IMR-90 (cell line): ENCODE measurements at regions not wholly inside any gene's neighbourhood (a gene's known extent, or its start where the extent isn't known, plus 50 kb on each side); places are given as distances from the start of the nearest gene placed in this dataset.

ENCODE experiments used
- CEBPB ChIP-seq: IDR thresholded peaks from 2 replicates; pipeline ENCODE4 v1.6.1; 2012; ENCODE audit warnings: low read depth, low read length, improper control_type of control experiment
- CTCF ChIP-seq: conservative IDR thresholded peaks from 2 replicates; pipeline ENCODE4 v1.5.1; 2012; ENCODE audit warnings: mild to moderate bottlenecking, low read depth, low read length, improper control_type of control experiment
- MAFK ChIP-seq: IDR thresholded peaks from 2 replicates; pipeline ENCODE4 v1.6.1; 2012; ENCODE audit warnings: low read depth, low read length, improper control_type of control experiment
- NFE2L2 ChIP-seq: fragments of 150-350 bp; IDR thresholded peaks from 2 replicates; pipeline ENCODE4 v1.6.1; 2016; ENCODE audit warnings: low read depth, mild to moderate bottlenecking, low read length
- POLR2A ChIP-seq: IDR thresholded peaks from 2 replicates; pipeline ENCODE4 v1.6.1; 2012; ENCODE audit warnings: mild to moderate bottlenecking, low read depth, low read length
- RAD21 ChIP-seq: IDR thresholded peaks from 2 replicates; pipeline ENCODE4 v1.6.1; 2012; ENCODE audit warnings: low read length, improper control_type of control experiment
- RCOR1 ChIP-seq: IDR thresholded peaks from 2 replicates; pipeline ENCODE4 v1.6.1; 2012; ENCODE audit warnings: mild to moderate bottlenecking, low read length, improper control_type of control experiment; ENCODE audit not compliant: insufficient replicate concordance

GRCh38 chr2:9096761-9097160 is 93.3 kb upstream of the MBOAT2 start:
- TF ChIP-seq CTCF (no peak), POLR2A (no peak), RCOR1 (no peak), CEBPB (no peak), NFE2L2 (no peak), RAD21 (no peak), MAFK (no peak)
